Bronchial epithelial cell (primary cell): ENCODE measurements at regions not wholly inside any gene's neighbourhood (a gene's known extent, or its start where the extent isn't known, plus 50 kb on each side); places are given as distances from the start of the nearest gene placed in this dataset.

Experiments used
- DNase-seq: peaks from one replicate; pipeline ENCODE4 v3.0.0-alpha.2; 2010; ENCODE audit warnings: low read depth
- FAIRE-seq: peaks from 2 replicates; lab custom pipeline; 2011; peaks lifted over from hg19 to GRCh38; lab: Jason Lieb, UNC
- H3K27me3 ChIP-seq: 2 replicates; pipeline ENCODE4 v1.5.1; 2011; ENCODE audit warnings: low read length; ENCODE audit not compliant: control insufficient read depth, insufficient read depth
- H3K36me3 ChIP-seq: 2 replicates; pipeline ENCODE4 v1.5.1; 2011; ENCODE audit warnings: low read length; ENCODE audit not compliant: control insufficient read depth, insufficient read depth
- H3K4me3 ChIP-seq: 2 replicates; pipeline ENCODE4 v1.5.1; 2011; ENCODE audit warnings: mild to moderate bottlenecking, low read depth, low read length, control low read depth
- TF ChIP-seq, protein P1 (sequence below): IDR thresholded peaks from 2 replicates; pipeline ENCODE4 v1.5.1; 2011; ENCODE audit warnings: mild to moderate bottlenecking, moderate library complexity, low read length, control low read depth, inconsistent platforms; ENCODE audit not compliant: insufficient read depth, severe bottlenecking

DNA sequence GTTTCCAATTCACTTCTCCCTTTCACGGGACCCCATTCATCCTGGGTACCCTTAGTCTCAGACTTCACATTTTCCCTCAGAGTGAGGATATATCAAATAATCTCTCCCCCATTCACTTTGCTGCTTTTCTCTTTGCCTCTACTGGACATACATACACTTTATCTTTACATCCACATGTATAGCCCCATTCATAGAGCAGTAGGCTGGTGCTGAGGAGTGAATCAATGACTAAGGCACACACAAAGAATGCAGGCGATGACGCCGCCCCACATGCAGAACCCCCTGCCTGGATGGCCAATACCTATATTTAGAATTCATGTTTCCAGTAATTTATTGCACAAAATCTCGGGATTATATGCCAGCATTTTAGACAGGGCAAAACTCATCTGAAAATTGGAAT is 554.3 kb upstream of the TENM3 start:
- FAIRE-seq (no peak), DNase-seq (no peak)
- Histone ChIP-seq H3K36me3 (no peaks in the 10 kb centered on the region), H3K4me3 (no peak overlapping the region), H3K27me3 (no peaks in the 10 kb centered on the region)
- TF ChIP-seq, protein P1, sequence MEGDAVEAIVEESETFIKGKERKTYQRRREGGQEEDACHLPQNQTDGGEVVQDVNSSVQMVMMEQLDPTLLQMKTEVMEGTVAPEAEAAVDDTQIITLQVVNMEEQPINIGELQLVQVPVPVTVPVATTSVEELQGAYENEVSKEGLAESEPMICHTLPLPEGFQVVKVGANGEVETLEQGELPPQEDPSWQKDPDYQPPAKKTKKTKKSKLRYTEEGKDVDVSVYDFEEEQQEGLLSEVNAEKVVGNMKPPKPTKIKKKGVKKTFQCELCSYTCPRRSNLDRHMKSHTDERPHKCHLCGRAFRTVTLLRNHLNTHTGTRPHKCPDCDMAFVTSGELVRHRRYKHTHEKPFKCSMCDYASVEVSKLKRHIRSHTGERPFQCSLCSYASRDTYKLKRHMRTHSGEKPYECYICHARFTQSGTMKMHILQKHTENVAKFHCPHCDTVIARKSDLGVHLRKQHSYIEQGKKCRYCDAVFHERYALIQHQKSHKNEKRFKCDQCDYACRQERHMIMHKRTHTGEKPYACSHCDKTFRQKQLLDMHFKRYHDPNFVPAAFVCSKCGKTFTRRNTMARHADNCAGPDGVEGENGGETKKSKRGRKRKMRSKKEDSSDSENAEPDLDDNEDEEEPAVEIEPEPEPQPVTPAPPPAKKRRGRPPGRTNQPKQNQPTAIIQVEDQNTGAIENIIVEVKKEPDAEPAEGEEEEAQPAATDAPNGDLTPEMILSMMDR: no peak

DNA sequence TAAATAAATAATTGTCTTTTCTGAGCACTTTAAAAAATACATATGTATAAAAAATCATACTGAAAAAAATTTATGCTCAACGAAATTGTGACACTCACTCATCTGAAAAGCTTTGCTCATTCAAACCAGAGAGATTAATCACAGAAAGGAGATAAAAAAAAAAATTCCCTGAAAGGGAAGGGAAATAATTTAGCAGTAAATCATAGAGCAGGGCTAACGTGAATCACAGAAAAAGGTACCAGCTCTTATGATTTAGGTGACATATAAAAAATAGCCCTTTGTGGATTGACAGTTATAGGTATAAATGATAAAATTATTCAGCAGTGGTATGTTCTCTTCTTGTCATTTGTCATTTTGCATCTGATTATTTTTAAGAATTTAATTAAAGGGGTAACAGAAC is 552.7 kb upstream of the TENM3 start:
- TF ChIP-seq, protein P1: no peak
- DNase-seq (no peak), FAIRE-seq (no peak)

DNA sequence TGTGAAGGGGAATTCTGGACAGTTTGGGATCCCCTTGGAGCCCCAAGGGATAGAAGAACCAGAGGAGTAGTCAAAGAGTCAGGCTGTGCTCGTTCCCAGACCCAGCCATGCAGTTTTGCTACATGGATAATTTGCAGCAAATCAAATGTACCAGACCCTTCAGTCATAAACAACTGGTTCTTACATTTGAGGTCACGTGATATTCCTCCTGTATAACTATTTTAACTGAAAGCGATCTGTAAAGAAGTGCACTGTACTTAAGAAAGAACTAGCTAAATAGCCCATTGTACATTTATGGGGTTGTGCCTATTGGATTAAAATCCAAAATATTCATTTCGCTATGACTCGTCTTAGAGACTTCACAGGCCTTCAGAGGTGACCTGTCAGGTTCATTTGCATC is 550.2 kb upstream of the TENM3 start:
- Histone ChIP-seq H3K27me3 (no peaks in the 10 kb centered on the region), H3K36me3 (no peaks in the 10 kb centered on the region), H3K4me3 (no peak overlapping the region)
- FAIRE-seq (no peak), DNase-seq (no peak)
- TF ChIP-seq, protein P1: no peak

More for the DNA sequence above, 552.7 kb upstream of the TENM3 start:
- Histone ChIP-seq H3K4me3 (no peak overlapping the region), H3K27me3 (no peaks in the 10 kb centered on the region), H3K36me3 (no peaks in the 10 kb centered on the region)

DNA sequence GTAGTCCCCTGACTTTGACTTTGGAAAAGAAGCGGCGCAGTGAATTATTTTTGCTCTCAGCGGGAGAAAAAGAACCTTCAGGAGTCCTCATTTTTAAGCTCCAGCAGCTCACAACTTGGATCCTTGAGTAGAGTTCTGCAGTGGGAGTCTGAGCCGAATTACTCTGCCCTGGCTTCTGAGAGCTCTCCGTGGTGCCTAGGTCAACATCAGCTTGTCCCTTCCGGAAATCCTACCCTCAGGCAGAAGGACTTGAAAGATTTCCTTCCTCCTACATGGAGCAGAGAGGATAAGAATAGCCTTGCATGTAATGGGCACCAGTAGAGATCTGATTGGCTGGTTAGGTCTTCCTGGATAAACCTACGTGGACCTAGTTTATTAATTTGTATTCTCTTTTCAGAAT is 549.7 kb upstream of the TENM3 start:
- TF ChIP-seq, protein P1: no peak
- DNase-seq: no peak
- H3K27me3 ChIP-seq: no peaks in the 10 kb centered on the region
- no peak for FAIRE-seq
- H3K4me3 ChIP-seq: no peak overlapping the region
- H3K36me3 ChIP-seq: no peaks in the 10 kb centered on the region

DNA sequence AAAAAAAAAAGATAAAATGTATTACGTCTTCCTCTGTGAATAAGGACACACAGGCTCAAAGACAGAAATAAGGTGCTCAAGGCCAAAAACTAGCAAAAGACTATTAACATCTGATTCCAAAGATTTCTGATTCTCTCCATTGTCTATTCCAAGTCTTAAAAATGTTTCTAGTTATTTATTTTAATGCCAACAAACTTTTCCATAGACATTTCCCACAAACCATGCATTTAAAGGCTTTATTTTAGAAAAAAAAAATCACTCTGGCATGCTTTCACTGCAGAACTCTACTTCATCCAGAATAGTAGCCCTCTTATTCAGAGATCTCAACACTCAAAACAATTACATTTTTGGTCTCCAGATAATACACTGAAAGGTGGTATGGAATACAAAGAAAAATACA is 545.0 kb upstream of the TENM3 start:
- FAIRE-seq: no peak
- Histone ChIP-seq H3K27me3 (no peaks in the 10 kb centered on the region), H3K36me3 (no peaks in the 10 kb centered on the region), H3K4me3 (no peak overlapping the region)
- TF ChIP-seq, protein P1: no peak
- DNase-seq: no peak

DNA sequence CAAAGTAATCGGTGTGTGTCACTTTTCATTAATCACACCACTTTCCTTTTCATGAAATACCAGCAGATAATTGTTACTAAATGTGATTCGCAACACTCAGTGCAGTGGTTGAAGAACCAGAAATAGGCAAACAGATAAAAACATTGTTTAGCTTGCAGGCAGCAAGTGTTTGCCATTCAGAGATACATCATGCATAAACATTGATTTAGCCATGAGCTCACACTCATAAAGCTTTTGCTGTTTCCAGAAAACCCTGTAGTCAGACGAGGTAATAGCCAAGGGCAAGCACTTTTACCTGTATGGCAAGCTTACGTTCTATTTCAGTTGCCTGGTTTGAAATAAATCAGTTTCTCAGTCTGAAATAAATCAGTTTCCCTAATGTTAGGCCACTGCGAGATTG is 542.0 kb upstream of the TENM3 start:
- DNase-seq: no peak
- H3K27me3 ChIP-seq: no peaks in the 10 kb centered on the region
- H3K4me3 ChIP-seq: no peak overlapping the region
- no peaks in the 10 kb centered on the region for H3K36me3 ChIP-seq
- FAIRE-seq: no peak
- TF ChIP-seq, protein P1: no peak
